HG02870 (cell line): ENCODE measurements at regions not wholly inside any gene's neighbourhood (a gene's known extent, or its start where the extent isn't known, plus 50 kb on each side); places are given as distances from the start of the nearest gene placed in this dataset.

ENCODE experiments used
- ATAC-seq: cut with Tn5 transposase; IDR thresholded peaks from one replicate; pipeline ENCODE4 v1.9.1; 2021; ENCODE audit warnings: mild to moderate bottlenecking, moderate library complexity; ENCODE audit not compliant: unreplicated experiment

- ATAC-seq = no peak
These were observed 1203.1 kb downstream of the PCDH18 start for GRCh38 chr4:136329042-136329662.

GRCh38 chr4:136328131-136328530 lies 1204.2 kb downstream of the PCDH18 start:
- no peak for ATAC-seq

GRCh38 chr4:136320465-136320813 lies 1211.9 kb downstream of the PCDH18 start:
- no peak for ATAC-seq

- no peak for ATAC-seq
These were observed 1212.4 kb downstream of the PCDH18 start for GRCh38 chr4:136319789-136320464.

- ATAC-seq = no peak
These were observed 1215.3 kb downstream of the PCDH18 start for GRCh38 chr4:136316961-136317360.

- no peak for ATAC-seq
These were observed 1217.6 kb downstream of the PCDH18 start for GRCh38 chr4:136314686-136315085.

GRCh38 chr4:136311774-136312173 lies 1220.5 kb downstream of the PCDH18 start:
- ATAC-seq = no peak

- no peak for ATAC-seq
These were observed 1224.5 kb downstream of the PCDH18 start for GRCh38 chr4:136307765-136308164.

- no peak for ATAC-seq
These were observed 1225.9 kb downstream of the PCDH18 start for GRCh38 chr4:136306361-136306760.

GRCh38 chr4:136302566-136302965 lies 1229.7 kb downstream of the PCDH18 start:
- no peak for ATAC-seq

GRCh38 chr4:136301749-136302495 lies 1230.4 kb downstream of the PCDH18 start:
- no peak for ATAC-seq

- ATAC-seq = no peak
These were observed 1248.3 kb downstream of the PCDH18 start for GRCh38 chr4:136283977-136284376.

- ATAC-seq = no peak
These were observed 1250.4 kb downstream of the PCDH18 start for GRCh38 chr4:136281889-136282288.

GRCh38 chr4:136281307-136281706 lies 1251.0 kb downstream of the PCDH18 start:
- ATAC-seq = no peak

- no peak for ATAC-seq
These were observed 1254.6 kb downstream of the PCDH18 start for GRCh38 chr4:136277741-136278140.

- no peak for ATAC-seq
These were observed 1285.4 kb downstream of the PCDH18 start for GRCh38 chr4:136246876-136247275.

- ATAC-seq = no peak
These were observed 1290.9 kb downstream of the PCDH18 start for GRCh38 chr4:136241221-136241986.

- no peak for ATAC-seq
These were observed 1305.0 kb downstream of the PCDH18 start for GRCh38 chr4:136227315-136227714.

- ATAC-seq = no peak
These were observed 1312.6 kb downstream of the PCDH18 start for GRCh38 chr4:136219592-136220125.

GRCh38 chr4:136203199-136203598 lies 1329.1 kb downstream of the PCDH18 start:
- ATAC-seq = no peak

GRCh38 chr4:136198358-136198757 lies 1333.9 kb downstream of the PCDH18 start:
- no peak for ATAC-seq
